ENCODE measurements at regions not wholly inside any gene's neighbourhood (a gene's known extent, or its start where the extent isn't known, plus 50 kb on each side); places are given as distances from the start of the nearest gene placed in this dataset.

GRCh38 chr6:139592011-139592410 is 217.6 kb upstream of the CITED2 start:
- no peak for DNase-seq

GRCh38 chr6:139591075-139591865 is 216.8 kb upstream of the CITED2 start:
- no peak for DNase-seq

DNA sequence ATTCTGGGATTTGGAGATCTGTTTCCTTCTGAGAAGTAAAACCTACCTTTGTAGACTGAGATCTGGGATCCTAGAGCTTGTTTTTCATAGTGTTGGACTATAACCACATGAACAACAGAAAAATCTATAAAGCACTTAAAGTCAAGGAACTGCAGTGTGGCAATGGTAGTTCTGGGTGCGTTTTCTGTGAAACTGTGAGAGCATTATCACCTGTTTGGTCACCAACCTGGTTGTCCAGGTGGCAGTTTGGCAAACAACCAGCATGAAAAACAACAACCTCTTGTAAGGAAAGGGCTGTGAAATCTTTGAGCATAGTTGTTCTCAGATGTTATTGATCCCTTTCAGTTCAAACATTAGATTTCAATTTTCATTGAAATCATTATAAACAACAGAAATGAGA is 215.8 kb upstream of the CITED2 start:
- DNase-seq, result no peak

DNA sequence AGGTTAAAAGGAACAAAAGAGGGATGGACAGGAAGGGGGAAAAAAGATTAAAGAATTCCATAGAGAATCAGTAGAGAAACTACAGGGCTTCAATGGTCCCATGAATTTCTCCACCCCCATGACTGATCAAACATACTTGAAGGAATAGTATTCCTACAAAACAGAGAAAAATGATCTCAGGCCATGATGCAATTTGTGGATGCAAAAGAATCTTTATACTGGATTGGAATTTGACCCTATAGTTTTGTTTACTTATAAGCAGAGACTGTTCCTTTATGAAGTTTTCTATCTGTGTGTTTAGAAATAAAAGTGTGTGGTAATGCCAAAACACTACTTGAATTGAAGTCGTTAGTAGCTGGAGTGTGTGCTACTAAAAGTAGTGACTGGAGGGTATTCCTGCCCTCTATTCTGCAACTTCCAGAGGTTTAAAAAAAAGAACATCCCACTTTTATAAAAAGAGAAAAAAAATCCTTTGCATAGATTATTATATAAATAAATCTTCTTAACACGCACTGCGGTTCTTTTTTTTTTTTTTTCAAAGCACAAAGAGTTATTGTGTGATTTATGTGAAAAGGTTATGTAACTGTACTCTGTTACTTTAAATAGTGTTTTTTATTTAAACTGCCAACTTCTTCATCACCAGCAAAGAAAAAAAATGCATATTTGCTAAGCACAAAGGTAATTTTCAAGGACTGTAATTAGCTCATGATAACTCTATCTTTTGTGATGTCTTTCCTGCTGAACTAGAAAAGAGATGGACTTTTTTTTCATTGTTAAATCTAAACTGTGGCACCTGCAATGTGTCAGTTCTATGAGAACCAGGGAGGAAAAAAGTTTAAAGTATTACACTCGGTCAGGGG is 214.5 kb upstream of the CITED2 start:
- DNase-seq, result peak; percentile 25

DNA sequence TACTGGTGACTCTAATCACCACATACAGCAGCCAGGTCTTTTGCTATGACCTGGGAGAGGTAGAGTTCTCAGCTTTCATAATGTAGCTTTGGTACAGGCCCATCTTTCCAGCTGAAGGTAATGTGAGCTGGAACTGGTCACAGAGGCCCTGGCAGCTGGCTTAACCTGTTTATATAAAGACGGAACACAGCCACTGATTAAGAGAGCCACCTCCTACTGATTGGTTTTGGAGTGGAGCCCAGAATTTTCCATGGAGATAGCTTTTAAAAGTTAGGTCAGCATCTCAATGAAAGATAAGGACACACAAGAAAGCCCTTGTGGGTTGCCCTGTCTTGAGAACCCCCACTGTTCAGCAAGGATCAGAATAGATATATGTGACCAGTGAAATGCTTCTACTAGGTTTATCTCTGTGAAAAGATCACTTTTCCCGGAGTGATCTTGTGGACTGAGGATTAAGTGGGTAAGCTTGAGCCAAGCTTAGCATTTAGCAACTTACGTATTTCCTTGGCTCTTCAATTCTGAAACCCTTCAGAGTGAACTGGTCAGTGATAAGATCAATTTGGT is 213.7 kb upstream of the CITED2 start:
- DNase-seq, result peak; percentile 89

DNA sequence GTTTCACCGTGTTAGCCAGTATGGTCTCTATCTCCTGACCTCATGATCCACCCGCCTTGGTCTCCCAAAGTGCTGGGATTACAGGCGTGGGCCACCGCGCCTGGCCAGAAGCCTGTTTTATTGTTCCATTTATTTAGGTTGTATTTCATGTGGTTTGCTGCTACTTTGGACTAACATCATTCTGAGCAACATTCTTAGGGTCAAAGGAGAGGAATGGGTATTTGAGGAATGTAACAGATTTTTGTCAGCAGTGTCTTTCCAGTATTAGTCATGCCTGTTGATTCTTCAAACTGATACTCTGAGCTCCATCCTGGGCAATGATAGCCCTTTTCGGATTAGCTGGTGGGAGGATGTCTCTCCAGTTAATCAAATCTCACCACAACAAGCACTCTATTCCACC is 213.0 kb upstream of the CITED2 start:
- no peak for DNase-seq

- DNase-seq, result no peak
These were observed 211.8 kb upstream of the CITED2 start for GRCh38 chr6:139586273-139586672.

GRCh38 chr6:139584599-139584998 is 210.2 kb upstream of the CITED2 start:
- DNase-seq, result no peak

DNA sequence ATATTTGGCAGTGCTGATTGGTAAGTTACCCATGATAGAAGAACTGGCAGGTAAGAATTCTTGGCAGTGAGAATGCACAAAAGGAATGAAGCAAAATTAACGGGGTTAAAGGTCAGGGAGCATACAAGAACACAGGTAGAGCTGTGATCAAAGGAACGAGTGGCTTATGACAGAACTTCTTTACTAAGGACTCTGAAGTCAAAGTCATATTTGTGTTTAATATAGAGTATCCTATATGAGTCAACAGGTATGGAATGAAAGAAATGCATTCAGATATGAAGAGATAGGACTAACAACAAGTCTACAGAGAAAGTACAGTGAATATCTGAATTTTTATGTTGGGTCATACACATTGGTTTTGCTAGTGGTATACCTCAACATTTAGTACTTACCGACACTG is 209.0 kb upstream of the CITED2 start:
- DNase-seq, result no peak

DNA sequence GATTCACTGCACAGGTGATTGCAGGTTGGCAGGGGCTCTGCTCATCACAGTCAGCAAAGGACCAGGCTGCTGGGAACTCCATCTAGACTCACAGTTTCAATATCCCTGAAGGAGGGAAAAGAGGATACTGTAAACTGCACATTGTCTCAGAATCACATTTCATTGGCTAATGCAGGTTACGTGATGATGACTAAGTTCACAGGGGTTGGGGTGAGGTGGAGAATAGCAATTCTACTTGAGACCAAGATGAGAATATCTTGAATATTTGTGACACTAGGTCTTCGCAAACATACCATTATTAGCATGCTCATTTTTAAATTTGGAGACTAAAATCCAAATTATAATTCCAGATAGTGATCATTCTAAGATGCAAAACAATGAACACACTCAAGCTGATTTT is 208.5 kb upstream of the CITED2 start:
- DNase-seq, result no peak

- no peak for DNase-seq
These were observed 207.0 kb upstream of the CITED2 start for GRCh38 chr6:139581485-139581865.

GRCh38 chr6:139580592-139581484 is 206.4 kb upstream of the CITED2 start:
- DNase-seq, result no peak

DNA sequence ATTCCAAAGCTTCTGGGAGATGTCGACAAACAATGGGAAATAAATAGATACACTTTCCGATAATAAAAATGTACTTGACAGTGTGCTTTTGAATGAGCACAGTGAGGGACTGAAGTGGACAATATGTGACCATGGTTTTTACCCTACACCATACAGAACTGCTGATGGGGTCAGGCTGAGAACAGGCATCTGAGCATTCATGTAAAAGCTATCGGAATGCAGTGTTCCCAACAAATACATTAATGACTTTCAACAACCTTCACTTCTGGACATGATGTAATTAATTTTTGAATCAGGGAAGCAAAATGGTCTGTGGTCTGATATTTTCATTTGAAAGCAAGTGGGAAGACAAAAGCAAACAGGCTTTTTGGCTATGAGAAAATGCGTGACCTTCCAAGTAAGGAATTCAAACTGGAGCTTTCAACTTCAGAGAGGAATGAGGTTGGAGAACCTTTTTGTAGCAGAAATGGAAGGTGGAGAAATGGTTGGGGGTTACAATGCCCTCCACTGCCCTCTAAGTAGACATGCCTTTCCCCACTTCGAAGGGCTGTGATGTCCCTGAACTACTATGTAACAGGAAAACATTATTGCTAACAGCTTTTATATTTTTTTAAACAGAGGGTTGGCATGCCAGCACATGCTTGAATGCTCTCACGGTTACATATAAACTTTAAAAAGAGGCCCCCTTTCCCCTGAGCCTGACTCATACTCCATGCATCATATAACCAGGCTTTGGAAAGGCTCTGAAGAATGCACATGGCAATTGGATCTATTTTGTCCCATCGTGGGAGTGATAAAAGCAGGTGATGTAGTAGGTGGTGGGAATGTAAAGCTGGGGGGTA is 203.5 kb upstream of the CITED2 start:
- no peak for DNase-seq

- no peak for DNase-seq
These were observed 202.8 kb upstream of the CITED2 start for GRCh38 chr6:139577124-139577762.

DNA sequence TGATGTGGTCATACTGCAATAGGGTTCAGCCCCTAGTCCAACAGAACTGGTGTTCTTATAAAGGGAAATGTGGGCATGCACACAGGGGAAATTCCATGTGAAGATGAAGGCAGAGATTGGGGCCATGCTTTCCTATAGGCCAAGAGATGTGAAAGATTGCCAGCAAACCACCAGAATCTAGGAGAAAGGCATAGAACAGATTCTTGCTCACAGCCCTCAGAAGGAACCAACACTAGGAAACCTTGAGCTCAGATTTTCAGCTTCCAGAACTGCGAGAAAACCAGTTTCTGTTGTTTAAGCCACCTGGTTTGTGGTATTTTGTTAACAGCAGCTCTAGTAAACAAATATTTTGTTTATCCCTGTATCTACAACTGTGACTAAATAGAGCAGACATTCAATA is 197.6 kb upstream of the CITED2 start:
- no peak for DNase-seq

GRCh38 chr6:139570166-139570565 is 195.7 kb upstream of the CITED2 start:
- DNase-seq, result no peak

DNA sequence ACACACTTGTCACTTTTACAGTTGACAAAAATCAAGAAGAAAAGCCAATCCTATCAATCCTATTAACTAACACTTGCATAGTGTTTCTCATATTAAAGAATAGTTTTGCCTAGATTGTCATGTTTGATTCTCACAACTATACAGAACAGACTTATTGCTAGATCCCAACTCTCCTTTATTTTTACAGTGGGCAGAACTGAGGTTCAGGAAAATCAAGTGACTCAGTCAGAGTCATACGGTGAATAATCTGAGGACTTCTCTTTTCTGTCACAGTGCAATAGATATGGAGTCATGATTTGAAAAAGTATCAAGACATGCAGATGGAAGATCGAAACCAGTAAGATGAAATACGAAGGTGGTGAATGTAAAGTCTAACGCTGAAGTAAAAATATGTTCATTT is 195.1 kb upstream of the CITED2 start:
- DNase-seq, result no peak

DNA sequence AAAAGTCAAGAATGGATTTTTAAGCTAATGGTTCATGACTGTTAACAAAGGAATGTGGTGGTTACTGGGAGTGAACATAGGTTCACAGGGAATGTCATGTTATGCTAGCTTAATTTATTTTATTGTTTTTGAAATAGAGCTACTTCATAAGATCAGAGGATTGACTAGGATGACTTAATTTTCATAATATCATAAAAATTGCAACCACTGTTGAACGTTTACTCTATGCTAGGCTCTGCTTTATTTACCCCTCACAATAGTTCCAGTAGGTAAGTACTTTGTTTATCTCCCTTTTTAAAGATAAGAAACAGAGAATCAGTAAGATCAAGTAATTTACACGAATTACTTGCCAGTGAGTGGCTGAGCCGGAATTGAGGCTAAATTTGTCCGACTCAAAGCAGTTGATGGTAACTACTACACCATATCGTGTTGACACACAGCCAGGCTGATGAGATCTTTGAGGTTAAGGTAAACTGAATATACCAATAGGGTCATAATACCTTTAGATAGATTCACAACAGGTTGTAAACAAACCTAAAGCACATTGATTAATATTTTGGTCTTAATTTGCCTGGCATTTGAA is 194.6 kb upstream of the CITED2 start:
- no peak for DNase-seq

DNA sequence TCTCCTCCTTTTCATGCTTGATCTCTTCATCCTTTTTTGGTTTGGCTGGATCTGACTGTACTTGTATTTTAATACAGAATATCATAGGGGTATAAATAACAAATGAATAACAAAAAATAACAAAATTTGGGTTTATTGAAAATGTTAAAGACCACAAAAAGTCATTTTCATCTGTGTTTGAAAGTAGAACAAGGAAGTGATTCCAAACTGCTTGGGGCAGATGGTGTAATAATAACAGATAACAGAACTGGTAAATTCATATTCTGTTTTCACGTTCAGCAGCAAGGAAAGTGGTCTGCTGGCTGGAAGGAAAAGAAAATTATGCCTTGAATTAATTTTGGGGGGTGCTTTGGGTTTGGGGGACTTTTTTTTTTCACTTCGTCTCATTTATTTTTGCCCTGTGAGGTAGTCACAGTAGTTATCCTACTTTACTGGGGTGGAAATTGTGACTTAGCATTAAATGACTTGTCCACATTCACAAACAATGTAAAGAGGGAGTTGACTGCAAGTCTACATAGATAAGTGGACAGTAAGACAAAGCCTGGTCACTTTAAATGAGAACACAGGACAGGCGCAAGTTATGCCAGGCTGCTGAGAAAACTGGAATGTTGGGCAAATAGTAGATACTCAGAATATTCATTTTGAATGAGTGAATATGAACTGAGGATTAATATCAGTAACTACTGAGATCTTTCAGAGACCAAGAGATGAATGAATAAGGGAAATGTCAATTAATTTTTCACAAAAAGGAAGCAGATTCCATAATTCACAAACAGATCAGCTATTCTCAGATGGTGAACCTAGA is 193.9 kb upstream of the CITED2 start:
- DNase-seq, result no peak

- DNase-seq, result no peak
These were observed 192.6 kb upstream of the CITED2 start for GRCh38 chr6:139567095-139567494.

Measured in NCI-H510A treated with DMSO at 0.1 percent for 48 hours (cell line).